Fibroblast of villous mesenchyme (primary cell): ENCODE measurements at regions not wholly inside any gene's neighbourhood (a gene's known extent, or its start where the extent isn't known, plus 50 kb on each side); places are given as distances from the start of the nearest gene placed in this dataset.

Source experiments
- DNase-seq: peaks from one replicate; pipeline ENCODE4 v3.0.0-alpha.2; 2010; ENCODE audit warnings: low read depth
- H3K4me3 ChIP-seq: 2 replicates; pipeline ENCODE4 v1.5.1; 2011; ENCODE audit warnings: low read depth, mild to moderate bottlenecking, low read length
- TF ChIP-seq, protein P1 (sequence below): IDR thresholded peaks from 2 replicates; pipeline ENCODE4 v1.5.1; 2012; ENCODE audit warnings: low read depth, mild to moderate bottlenecking, low read length; ENCODE audit not compliant: insufficient read depth

DNA sequence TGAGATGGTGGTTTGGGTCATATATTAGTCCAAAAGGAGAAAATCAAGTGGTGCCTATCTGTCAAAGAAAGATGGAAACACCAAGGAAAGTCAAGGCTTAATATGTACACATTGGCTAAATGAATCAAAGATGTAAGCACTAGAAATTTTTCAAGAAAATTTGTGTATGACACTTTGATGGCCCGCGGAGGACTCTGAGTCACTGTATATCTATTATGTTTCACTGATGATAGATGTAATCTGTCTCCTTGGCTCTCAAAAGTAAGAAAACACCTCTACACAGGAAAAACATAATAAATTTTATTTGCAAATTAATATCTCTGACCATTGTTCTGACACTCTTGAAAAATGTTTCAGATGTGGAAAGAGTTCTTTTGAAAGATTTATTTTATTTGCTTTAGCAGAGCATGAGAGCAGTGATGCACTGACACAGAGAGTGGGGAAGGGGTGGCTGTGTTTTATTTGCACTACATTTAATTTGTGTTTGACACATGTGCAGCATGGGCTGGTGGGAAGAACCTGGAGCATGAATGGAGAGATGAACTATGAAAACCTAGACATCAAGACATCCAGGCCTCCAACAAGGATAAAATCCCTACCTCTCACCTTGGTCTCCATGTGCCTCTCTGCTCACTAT is 180.8 kb upstream of the GAS1 start:
- peak; percentile 49 for DNase-seq
- H3K4me3 ChIP-seq: no peak overlapping the region
- TF ChIP-seq, protein P1, sequence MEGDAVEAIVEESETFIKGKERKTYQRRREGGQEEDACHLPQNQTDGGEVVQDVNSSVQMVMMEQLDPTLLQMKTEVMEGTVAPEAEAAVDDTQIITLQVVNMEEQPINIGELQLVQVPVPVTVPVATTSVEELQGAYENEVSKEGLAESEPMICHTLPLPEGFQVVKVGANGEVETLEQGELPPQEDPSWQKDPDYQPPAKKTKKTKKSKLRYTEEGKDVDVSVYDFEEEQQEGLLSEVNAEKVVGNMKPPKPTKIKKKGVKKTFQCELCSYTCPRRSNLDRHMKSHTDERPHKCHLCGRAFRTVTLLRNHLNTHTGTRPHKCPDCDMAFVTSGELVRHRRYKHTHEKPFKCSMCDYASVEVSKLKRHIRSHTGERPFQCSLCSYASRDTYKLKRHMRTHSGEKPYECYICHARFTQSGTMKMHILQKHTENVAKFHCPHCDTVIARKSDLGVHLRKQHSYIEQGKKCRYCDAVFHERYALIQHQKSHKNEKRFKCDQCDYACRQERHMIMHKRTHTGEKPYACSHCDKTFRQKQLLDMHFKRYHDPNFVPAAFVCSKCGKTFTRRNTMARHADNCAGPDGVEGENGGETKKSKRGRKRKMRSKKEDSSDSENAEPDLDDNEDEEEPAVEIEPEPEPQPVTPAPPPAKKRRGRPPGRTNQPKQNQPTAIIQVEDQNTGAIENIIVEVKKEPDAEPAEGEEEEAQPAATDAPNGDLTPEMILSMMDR: no peak

DNA sequence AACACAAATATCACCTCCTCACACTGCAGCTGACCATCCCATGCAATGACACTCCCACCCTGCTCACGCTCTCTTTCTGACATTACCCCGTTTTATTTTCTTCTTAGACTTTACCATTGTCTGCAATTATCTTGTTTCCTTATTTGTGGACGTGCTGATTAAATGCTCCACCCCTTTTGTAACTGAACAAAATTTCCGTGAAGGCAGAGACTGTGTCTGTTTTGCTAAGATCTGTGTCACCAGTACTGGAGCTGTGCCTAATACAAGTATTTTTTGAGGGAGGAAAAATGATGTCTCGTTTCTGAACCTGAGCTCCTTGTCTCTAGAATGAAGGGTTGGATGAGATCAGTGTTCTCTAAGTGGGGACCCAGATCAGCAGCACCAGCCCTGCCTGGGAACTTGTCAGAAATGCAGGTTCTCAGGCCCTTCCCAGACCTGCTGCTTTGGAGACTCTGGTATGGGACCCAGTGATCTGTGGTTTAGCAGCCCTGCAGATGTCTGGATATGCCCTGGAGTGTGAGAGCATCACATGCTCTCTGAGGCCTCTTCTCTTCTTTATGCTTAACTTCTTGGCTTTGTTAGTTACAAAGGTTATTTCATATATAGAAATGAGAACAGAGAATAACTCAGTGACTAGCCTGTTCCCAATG is 181.7 kb upstream of the GAS1 start:
- no peak overlapping the region for H3K4me3 ChIP-seq
- no peak for DNase-seq
- TF ChIP-seq, protein P1: no peak

DNA sequence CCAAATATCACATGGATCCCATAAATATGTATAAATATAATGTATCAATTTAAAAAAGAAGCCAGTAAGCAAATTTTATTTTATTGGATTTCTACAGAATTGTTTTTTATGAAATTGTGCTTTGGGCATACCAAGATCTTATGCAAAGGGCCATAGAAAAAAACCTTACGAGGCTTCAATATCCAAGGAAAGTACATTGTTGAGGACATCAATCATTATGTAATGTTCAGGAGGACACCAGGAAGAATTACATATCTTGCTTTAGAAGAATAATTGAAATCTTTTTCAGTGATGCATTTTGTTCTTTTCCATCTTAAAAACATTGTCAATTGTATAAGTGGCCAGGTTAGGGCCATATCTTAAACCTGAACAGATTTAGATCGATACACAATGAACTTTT is 187.8 kb upstream of the GAS1 start:
- TF ChIP-seq, protein P1: no peak
- no peak overlapping the region for H3K4me3 ChIP-seq

DNA sequence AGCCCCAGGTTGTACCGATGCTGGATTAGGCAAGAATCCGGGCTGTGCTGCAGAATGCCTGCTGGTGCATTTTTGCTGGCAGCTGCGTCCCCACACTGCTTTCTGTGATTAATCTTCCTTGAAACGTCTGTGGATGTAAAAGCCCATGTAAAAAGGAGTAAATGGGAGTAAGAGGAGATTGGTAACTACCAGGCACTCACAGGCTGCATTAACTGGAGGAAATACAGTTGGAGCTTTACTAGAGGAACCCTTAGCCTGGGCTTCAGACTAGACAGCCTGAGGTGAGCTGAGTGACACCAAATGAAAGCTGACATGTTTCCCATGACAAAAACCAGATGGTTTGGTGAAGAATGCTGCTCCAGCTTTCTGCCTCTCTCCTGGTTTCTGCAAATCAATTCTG is 190.4 kb upstream of the GAS1 start:
- no peak overlapping the region for H3K4me3 ChIP-seq
- TF ChIP-seq, protein P1: no peak
- DNase-seq: no peak

More for the DNA sequence above, 187.8 kb upstream of the GAS1 start:
- no peak for DNase-seq

- no peak overlapping the region for H3K4me3 ChIP-seq
- no peak for DNase-seq
- TF ChIP-seq, protein P1: no peak
Observed at GRCh38 chr9:87138128-87139040, 191.1 kb upstream of the GAS1 start.

GRCh38 chr9:87139099-87139730 is 191.9 kb upstream of the GAS1 start:
- DNase-seq: no peak
- TF ChIP-seq, protein P1: no peak
- H3K4me3 ChIP-seq: no peak overlapping the region
